Right cardiac atrium (tissue), 5 donors: ENCODE measurements at regions not wholly inside any gene's neighbourhood (a gene's known extent, or its start where the extent isn't known, plus 50 kb on each side); places are given as distances from the start of the nearest gene placed in this dataset.

ENCODE experiments used
- ATAC-seq, 2 donors: fragments of 200-7000 bp; cut with Tn5 transposase; one replicate each; pipeline versions ENCODE4 v1.8.0 to v1.9.1; 2020; ENCODE audit warnings: moderate library complexity in 2 of 2, mild to moderate bottlenecking in 1 of 2
- DNase-seq, 3 donors: peaks; one replicate each; pipeline ENCODE4 v3.0.0-alpha.2; 2020
- H3K27ac ChIP-seq: one replicate; pipeline ENCODE4 v1.5.1; 2013; ENCODE audit warnings: mild to moderate bottlenecking, low read length, control low read depth, moderate library complexity
- H3K27me3 ChIP-seq: one replicate; pipeline ENCODE4 v1.6.1; 2013; ENCODE audit not compliant: control insufficient read depth, insufficient read depth
- H3K4me1 ChIP-seq: one replicate; pipeline ENCODE4 v1.6.1; 2013; ENCODE audit warnings: low read length; ENCODE audit not compliant: control insufficient read depth, insufficient read depth
- H3K4me3 ChIP-seq: one replicate; pipeline ENCODE4 v1.5.1; 2013; ENCODE audit warnings: low read length, control low read depth
- H3K9me3 ChIP-seq: one replicate; pipeline ENCODE4 v1.6.1; 2013; ENCODE audit warnings: low read length; ENCODE audit not compliant: control insufficient read depth
- WGBS: extraction: QIAGEN DNeasy Blood & Tissue Kit; methylation state at CpG from one replicate; pipeline ENCODE4 v1.1.7; 2013; 5-methylcytosine and 5-hydroxymethylcytosine counted together
- intact Hi-C, 4 donors: fragments of 100-400 bp; cut with DNase I; formaldehyde crosslinking; loops; one replicate each; pipeline versions ENCODE4 v1.11.0 to v1.14.0; 2022 to 2023
- donor health status: healthy with polysubstance abuse.
- donor health status: DM: no; HTN: yes; CAD: no.
- donor health status: DM: no; HTN: no; CAD: no.
- donor health status: DM: no; HTN: yes; CAD: no; lungs with severe emphysema.
- donor health status: DM: yes; HTN: yes; CAD: no.

- peaks cover 6% of the 10 kb centered on the region for H3K4me1 ChIP-seq
- 85% methylated on average over 4 of the region's 4 CpGs for WGBS
- no peaks in the 10 kb centered on the region for H3K9me3 ChIP-seq
- ATAC-seq (no peak), DNase-seq (no peak)
- no peaks in the 10 kb centered on the region for H3K27me3 ChIP-seq
- intact Hi-C loops, result loop anchor here in 1 of 4 donors (10.0 kb wide), 1 partner anchor 108 kb away; no protein-coding TSS in a partner anchor
- no peak overlapping the region for H3K4me3 ChIP-seq
- H3K27ac ChIP-seq, result peak overlapping the region; percentile 29
Measured at GRCh38 chr4:123556526-123556925, 159.9 kb downstream of the SPRY1 start.

GRCh38 chr4:123557857-123558536 is 161.4 kb downstream of the SPRY1 start:
- peaks cover 6% of the 10 kb centered on the region for H3K4me1 ChIP-seq
- DNase-seq (no peak), ATAC-seq (no peak)
- H3K27me3 ChIP-seq, result no peaks in the 10 kb centered on the region
- WGBS, result 74% methylated on average over 4 of the region's 4 CpGs
- no peak overlapping the region for H3K27ac ChIP-seq
- intact Hi-C loops, result loop anchor here in 1 of 4 donors (10.0 kb wide), 1 partner anchor 107 kb away; no protein-coding TSS in a partner anchor
- H3K4me3 ChIP-seq, result no peak overlapping the region
- no peaks in the 10 kb centered on the region for H3K9me3 ChIP-seq

- H3K4me3 ChIP-seq, result no peak overlapping the region
- no peaks in the 10 kb centered on the region for H3K9me3 ChIP-seq
- H3K27ac ChIP-seq, result no peak overlapping the region
- ATAC-seq (no peak), DNase-seq (no peak)
- H3K4me1 ChIP-seq, result peaks cover 6% of the 10 kb centered on the region
- intact Hi-C loops, result loop anchor here in 1 of 4 donors (10.0 kb wide), 1 partner anchor 106 kb away; no protein-coding TSS in a partner anchor
- no peaks in the 10 kb centered on the region for H3K27me3 ChIP-seq
- 93% methylated on average over 1 of the region's 1 CpG for WGBS
Measured at GRCh38 chr4:123558865-123559264, 162.3 kb downstream of the SPRY1 start.

- Histone ChIP-seq H3K9me3 (no peaks in the 10 kb centered on the region), H3K4me1 (peaks cover 4% of the 10 kb centered on the region), H3K27me3 (no peaks in the 10 kb centered on the region), H3K4me3 (no peak overlapping the region), H3K27ac (no peak overlapping the region)
- ATAC-seq (no peak), DNase-seq (no peak)
- WGBS, result 65% methylated on average over 7 of the region's 7 CpGs
- intact Hi-C loops, result loop anchor here in 2 of 4 donors (10.0 kb wide), 2 partner anchors 105 to 145 kb away; no protein-coding TSS in a partner anchor
Measured at GRCh38 chr4:123559955-123560871, 163.6 kb downstream of the SPRY1 start.

GRCh38 chr4:123561525-123561924 is 164.9 kb downstream of the SPRY1 start:
- intact Hi-C loops, result loop anchor here in 1 of 4 donors (10.0 kb wide), 1 partner anchor 147 kb away; no protein-coding TSS in a partner anchor
- no peak for DNase-seq
- Histone ChIP-seq H3K27ac (no peak overlapping the region), H3K4me3 (no peak overlapping the region), H3K27me3 (no peaks in the 10 kb centered on the region), H3K9me3 (no peaks in the 10 kb centered on the region), H3K4me1 (peaks cover 1% of the 10 kb centered on the region)
- ATAC-seq, result no peak
- WGBS, result 0% methylated on average over 1 of the region's 1 CpG

- intact Hi-C loops, result loop anchor here in 1 of 4 donors (10.0 kb wide), 1 partner anchor 148 kb away; no protein-coding TSS in a partner anchor
- no peaks in the 10 kb centered on the region for H3K9me3 ChIP-seq
- no peak for DNase-seq
- H3K4me3 ChIP-seq, result no peak overlapping the region
- H3K4me1 ChIP-seq, result peaks cover 1% of the 10 kb centered on the region
- no peak overlapping the region for H3K27ac ChIP-seq
- no peak for ATAC-seq
- no peaks in the 10 kb centered on the region for H3K27me3 ChIP-seq
- 84% methylated on average over 4 of the region's 4 CpGs for WGBS
Measured at GRCh38 chr4:123562994-123563750, 166.6 kb downstream of the SPRY1 start.

- Histone ChIP-seq H3K4me3 (no peak overlapping the region), H3K4me1 (peaks cover 1% of the 10 kb centered on the region), H3K27me3 (no peaks in the 10 kb centered on the region), H3K27ac (no peak overlapping the region), H3K9me3 (no peaks in the 10 kb centered on the region)
- DNase-seq (peak in 2 of 3 donors; percentile 41 to 50), ATAC-seq (peak; percentile 89)
- intact Hi-C loops, result loop anchor here in 1 of 4 donors (10.0 kb wide), 1 partner anchor 150 kb away; no protein-coding TSS in a partner anchor
- 24% methylated on average over 6 of the region's 6 CpGs for WGBS
Measured at GRCh38 chr4:123564758-123565346, 168.3 kb downstream of the SPRY1 start.

GRCh38 chr4:123568936-123569335 is 172.3 kb downstream of the SPRY1 start:
- intact Hi-C loops, result loop anchor here in 1 of 4 donors (10.0 kb wide), 1 partner anchor 154 kb away; no protein-coding TSS in a partner anchor

GRCh38 chr4:123569541-123569940 is 172.9 kb downstream of the SPRY1 start:
- intact Hi-C loops, result loop anchor here in 1 of 4 donors (10.0 kb wide), 1 partner anchor 155 kb away; no protein-coding TSS in a partner anchor
- 92% methylated on average over 2 of the region's 2 CpGs for WGBS
- no peaks in the 10 kb centered on the region for H3K27me3 ChIP-seq

More at GRCh38 chr4:123568936-123569335, 172.3 kb downstream of the SPRY1 start:
- H3K27me3 ChIP-seq, result no peaks in the 10 kb centered on the region
- ATAC-seq (no peak), DNase-seq (no peak)
- no peaks in the 10 kb centered on the region for H3K9me3 ChIP-seq
- no peak overlapping the region for H3K4me3 ChIP-seq
- H3K27ac ChIP-seq, result no peak overlapping the region
- whole genome bisulfite sequencing, result 70% methylated on average over 2 of the region's 2 CpGs
- H3K4me1 ChIP-seq, result no peaks in the 10 kb centered on the region

More at GRCh38 chr4:123569541-123569940, 172.9 kb downstream of the SPRY1 start:
- ATAC-seq (no peak), DNase-seq (no peak)
- Histone ChIP-seq H3K27ac (no peak overlapping the region), H3K9me3 (no peaks in the 10 kb centered on the region), H3K4me3 (no peak overlapping the region), H3K4me1 (no peaks in the 10 kb centered on the region)
